HG02943 (cell line): ENCODE measurements at regions not wholly inside any gene's neighbourhood (a gene's known extent, or its start where the extent isn't known, plus 50 kb on each side); places are given as distances from the start of the nearest gene placed in this dataset.

Experiments used
- ATAC-seq: cut with Tn5 transposase; IDR thresholded peaks from one replicate; pipeline ENCODE4 v1.9.1; 2021; ENCODE audit warnings: mild to moderate bottlenecking, low read depth, moderate library complexity; ENCODE audit not compliant: unreplicated experiment

GRCh38 chr3:177523067-177523675 lies 325.9 kb upstream of the TBL1XR1 start:
- ATAC-seq: no peak

DNA sequence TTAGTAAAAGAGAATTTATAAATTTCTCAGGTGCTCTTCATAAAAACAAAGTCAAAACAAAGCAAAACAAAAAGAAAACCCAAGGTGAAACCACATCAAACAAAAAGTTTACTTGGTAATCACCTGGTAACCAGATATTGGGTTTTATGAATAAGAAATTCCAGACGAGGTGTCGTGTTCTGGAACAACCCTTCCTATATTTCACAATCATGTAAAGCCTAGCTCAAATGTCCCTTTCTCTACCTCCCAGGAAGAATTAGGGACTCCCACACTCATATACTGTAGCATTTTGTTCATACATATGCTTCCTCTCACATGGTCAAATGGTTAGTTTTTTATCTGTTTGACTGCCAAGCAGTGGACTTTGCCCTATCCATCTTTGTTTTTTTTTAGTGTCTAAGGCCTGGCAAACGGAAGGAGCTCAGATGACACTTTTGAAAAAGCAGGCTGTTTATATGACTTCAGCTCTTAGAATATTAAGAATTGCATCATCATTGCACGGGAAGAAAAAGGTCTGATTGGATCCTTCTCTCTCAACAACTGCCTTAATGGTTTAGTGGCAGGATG lies 326.7 kb upstream of the TBL1XR1 start:
- ATAC-seq: no peak

DNA sequence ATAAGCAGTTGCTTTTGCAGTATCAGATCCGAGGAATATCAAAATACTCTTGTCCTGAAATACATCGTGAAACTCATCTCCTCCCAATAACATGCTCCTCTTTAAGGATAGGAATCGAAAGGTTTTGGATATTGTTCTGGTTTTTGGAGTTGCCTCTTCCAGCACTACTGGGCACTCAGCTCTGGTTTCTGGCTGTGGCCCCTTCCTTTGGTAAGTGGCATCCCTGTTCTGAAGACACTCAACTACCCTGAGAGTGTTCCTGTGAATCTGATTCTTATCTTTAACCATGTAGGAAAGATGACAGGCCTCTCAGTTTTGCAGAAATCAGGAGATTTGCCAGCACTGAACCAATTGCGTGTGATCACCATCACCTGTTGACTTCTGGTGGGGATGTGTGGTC lies 327.5 kb upstream of the TBL1XR1 start:
- no peak for ATAC-seq

DNA sequence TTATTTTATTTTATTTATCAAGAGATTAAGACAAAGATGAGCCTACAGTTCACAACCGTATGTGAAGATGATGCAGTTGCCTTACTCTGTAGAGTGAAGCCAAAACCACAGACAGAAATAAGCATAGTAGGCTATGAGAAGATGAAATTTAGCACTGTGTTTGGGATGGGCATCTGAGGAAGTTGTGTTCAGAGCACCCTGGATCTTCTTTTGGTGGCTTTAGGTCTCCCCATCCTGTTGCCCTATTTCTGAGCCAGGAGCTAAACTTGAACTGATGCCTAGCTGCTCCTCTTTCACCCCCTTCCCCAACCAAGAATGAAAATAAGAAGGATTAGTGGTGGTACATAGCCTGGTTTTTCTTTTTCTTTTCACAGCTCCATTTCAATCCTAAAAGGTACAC lies 328.1 kb upstream of the TBL1XR1 start:
- ATAC-seq: no peak

GRCh38 chr3:177525987-177526712 lies 328.9 kb upstream of the TBL1XR1 start:
- no peak for ATAC-seq

DNA sequence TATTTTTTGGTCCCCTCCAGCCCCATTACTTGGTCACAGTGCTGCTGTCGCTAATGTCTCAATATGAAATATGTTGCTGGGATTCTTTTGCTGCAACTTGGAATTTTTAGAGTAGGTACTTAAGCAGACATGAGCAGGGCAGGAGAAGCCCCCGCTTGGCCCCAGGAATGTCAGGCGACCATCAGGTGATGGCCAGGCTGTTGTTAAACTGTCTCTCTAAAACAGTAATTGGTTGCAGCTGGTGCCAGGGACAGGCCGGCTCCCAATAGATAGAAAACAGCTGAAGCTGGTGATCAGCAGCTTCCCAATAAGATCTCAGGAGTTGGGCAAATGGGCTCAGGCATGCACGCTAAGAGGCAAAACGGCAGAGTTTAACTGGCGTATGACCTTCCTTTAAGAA lies 329.9 kb upstream of the TBL1XR1 start:
- ATAC-seq: no peak

- no peak for ATAC-seq
Observed at GRCh38 chr3:177528306-177529070, 331.2 kb upstream of the TBL1XR1 start.

DNA sequence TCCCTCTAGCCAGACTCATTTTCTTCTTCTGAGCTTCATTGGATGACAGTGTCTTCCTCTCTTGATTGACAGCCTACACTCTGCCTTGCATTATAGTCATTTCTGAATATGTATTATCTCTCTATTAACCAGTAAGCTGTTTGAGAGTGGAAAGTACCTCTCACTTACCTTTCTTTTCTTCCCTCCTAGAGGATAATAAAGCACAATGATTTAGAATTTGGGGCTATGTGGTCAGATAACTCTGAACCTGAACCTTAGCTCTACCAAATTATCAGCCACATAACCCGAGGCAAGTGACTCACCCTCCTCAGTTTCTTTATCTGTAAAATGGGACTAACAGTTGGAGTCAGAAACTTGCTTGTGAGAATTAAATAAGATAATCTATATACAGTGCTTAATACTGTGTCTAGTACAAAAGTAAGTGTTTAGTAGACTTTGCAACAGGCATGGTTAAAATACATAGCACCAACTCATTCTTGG lies 331.8 kb upstream of the TBL1XR1 start:
- no peak for ATAC-seq

DNA sequence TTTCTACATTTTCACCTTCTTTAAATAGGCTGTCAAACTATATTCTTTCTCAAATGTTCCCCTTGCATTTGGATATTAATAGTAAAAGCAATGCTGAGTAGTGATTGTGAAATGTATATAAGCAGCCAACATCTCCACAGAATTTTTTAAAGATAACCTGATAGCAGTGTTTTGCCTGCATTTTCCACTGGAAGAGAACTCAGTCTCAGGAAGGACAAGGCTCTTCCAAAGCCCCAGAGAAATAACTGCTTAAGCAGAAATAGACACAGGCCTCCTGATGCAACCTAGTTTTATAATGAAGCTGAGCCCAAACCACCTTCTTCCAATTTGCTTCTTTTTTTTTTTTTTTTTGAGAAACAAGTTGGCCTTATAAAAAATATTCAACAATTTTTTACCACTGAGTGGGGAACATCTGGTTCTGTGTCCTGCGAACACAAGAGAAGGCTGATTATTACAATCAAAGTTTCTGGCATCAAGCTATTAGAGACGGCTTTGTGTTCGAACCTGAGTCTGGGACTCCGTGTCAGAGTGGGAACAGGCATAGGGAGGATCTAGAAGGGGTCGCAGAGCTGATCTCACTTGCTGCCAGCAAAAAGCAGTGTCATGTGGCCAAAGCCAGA lies 332.5 kb upstream of the TBL1XR1 start:
- ATAC-seq: no peak

- no peak for ATAC-seq
Observed at GRCh38 chr3:177530908-177531307, 333.6 kb upstream of the TBL1XR1 start.

GRCh38 chr3:177536873-177537272 lies 339.6 kb upstream of the TBL1XR1 start:
- no peak for ATAC-seq

GRCh38 chr3:177537612-177538011 lies 340.3 kb upstream of the TBL1XR1 start:
- ATAC-seq: no peak

GRCh38 chr3:177538048-177538749 lies 340.9 kb upstream of the TBL1XR1 start:
- no peak for ATAC-seq

- peak; percentile 97 for ATAC-seq
Observed at GRCh38 chr3:177538750-177539730, 341.8 kb upstream of the TBL1XR1 start.

DNA sequence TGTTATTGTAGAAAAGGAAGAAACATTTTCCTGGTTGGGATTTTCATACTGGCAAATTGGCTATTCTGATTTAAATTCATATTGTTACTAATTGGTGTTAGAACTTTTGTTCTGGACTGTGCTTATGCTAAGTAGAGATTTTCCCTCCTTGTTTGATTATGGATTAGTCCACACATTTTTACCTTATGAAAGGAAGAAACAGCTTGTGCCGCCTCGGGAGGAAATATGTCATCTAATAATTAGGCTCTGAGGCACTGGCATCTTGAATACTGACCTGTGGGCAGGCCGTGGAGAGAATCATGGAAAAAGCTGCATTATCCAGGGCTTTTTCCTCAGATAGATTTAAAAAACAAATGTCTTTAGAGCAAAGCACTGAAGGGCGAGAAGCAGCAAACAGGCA lies 344.3 kb upstream of the TBL1XR1 start:
- ATAC-seq: no peak

DNA sequence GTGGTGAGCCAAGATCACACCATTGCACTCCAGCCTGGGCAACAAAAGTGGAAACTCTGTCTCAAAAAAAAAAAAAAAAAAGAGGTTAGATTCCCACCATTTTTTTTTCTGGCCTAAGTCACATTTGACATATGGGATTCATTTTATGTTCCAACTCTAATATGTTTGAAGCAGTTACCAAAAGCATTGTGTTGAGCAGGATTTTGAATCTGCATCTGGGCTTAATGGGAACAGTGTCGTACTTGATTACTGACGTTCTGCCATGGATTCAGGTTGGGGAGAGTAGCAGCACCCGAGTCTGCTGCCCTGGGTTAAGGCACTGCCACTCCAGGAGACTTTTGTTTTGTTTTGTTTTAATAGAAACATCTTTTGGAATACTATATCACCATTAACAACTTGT lies 348.7 kb upstream of the TBL1XR1 start:
- ATAC-seq: no peak

DNA sequence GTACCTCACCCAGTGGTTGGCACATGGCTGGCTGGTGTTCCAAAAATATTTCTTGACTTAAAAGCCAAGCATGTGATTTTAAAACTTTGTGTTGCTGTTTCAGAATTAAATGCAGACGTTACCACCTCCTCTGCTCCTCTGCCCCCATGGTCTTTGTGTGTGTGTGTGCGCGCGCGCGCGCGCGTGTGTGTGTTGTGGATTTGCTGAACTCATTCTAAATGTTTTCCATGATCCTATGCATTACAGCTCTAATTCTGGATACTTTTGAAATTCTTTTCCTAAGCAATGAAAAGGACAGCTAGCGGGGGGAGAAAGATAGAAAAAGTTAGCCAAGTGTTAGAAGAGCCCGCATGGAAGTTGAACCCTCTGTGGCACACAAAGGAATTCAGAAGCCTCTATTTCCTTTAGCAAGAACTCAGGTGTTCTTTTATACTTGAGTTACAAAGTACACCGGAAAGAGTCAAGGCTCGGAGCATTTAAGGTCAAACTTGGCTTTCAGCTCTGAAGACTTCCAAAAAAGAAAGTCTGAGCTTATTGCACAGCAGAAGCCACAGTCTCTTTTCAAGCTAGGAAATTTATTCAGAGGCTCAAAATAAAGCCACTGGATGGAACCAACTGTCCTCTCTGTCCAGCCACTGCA lies 350.5 kb upstream of the TBL1XR1 start:
- no peak for ATAC-seq

GRCh38 chr3:177550667-177551066 lies 353.4 kb upstream of the TBL1XR1 start:
- no peak for ATAC-seq
